HG03432 (cell line): ENCODE measurements at regions not wholly inside any gene's neighbourhood (a gene's known extent, or its start where the extent isn't known, plus 50 kb on each side); places are given as distances from the start of the nearest gene placed in this dataset.
"Not testable (repeated sequence)": the region's sequence is repeated elsewhere in the genome, so short reads cannot be mapped to it uniquely, and the experiment has no call there.

Source experiments
- ATAC-seq: cut with Tn5 transposase; IDR thresholded peaks from one replicate; pipeline ENCODE4 v1.9.1; 2021; ENCODE audit warnings: mild to moderate bottlenecking, moderate library complexity; ENCODE audit not compliant: unreplicated experiment

GRCh38 chr7:65509368-65510186 is 135.9 kb downstream of the ZNF92 start:
- no peak for ATAC-seq

GRCh38 chr7:65510187-65510538 is 136.5 kb downstream of the ZNF92 start:
- not testable (repeated sequence) for ATAC-seq

- ATAC-seq = not testable (repeated sequence)
Measured at GRCh38 chr7:65519751-65520150, 146.1 kb downstream of the ZNF92 start.

- not testable (repeated sequence) for ATAC-seq
Measured at GRCh38 chr7:65545465-65546161, 172.0 kb downstream of the ZNF92 start.

- ATAC-seq = not testable (repeated sequence)
Measured at GRCh38 chr7:65549589-65550443, 176.2 kb downstream of the ZNF92 start.

GRCh38 chr7:65550444-65550809 is 176.8 kb downstream of the ZNF92 start:
- ATAC-seq = not testable (repeated sequence)

GRCh38 chr7:65551042-65551441 is 177.4 kb downstream of the ZNF92 start:
- not testable (repeated sequence) for ATAC-seq

GRCh38 chr7:65554553-65555476 is 181.2 kb downstream of the ZNF92 start:
- ATAC-seq = not testable (repeated sequence)

GRCh38 chr7:65558584-65558983 is 184.9 kb downstream of the ZNF92 start:
- not testable (repeated sequence) for ATAC-seq

GRCh38 chr7:65561786-65562372 is 188.2 kb downstream of the ZNF92 start:
- ATAC-seq = not testable (repeated sequence)

- peak; percentile 69 for ATAC-seq
Measured at GRCh38 chr7:65562522-65562921, 188.9 kb downstream of the ZNF92 start.

- ATAC-seq = not testable (repeated sequence)
Measured at GRCh38 chr7:65563333-65563732, 189.7 kb downstream of the ZNF92 start.

GRCh38 chr7:65568226-65568625 is 194.6 kb downstream of the ZNF92 start:
- ATAC-seq = not testable (repeated sequence)

- ATAC-seq = not testable (repeated sequence)
Measured at GRCh38 chr7:65570990-65571389, 197.3 kb downstream of the ZNF92 start.

GRCh38 chr7:65572581-65572980 is 198.9 kb downstream of the ZNF92 start:
- ATAC-seq = not testable (repeated sequence)

GRCh38 chr7:65576370-65576769 is 202.7 kb downstream of the ZNF92 start:
- not testable (repeated sequence) for ATAC-seq

GRCh38 chr7:65582518-65583119 is 209.0 kb downstream of the ZNF92 start:
- ATAC-seq = not testable (repeated sequence)

GRCh38 chr7:65602495-65602894 is 228.8 kb downstream of the ZNF92 start:
- ATAC-seq = not testable (repeated sequence)

- no peak for ATAC-seq
Measured at GRCh38 chr7:65609131-65609530, 235.5 kb downstream of the ZNF92 start.
